KMS-11 (cell line): ENCODE measurements at regions not wholly inside any gene's neighbourhood (a gene's known extent, or its start where the extent isn't known, plus 50 kb on each side); places are given as distances from the start of the nearest gene placed in this dataset.

Experiments used
- H2AFZ ChIP-seq: fragments of 200-600 bp; sonication (generic); 2 replicates; pipeline ENCODE4 v1.6.1; 2016; ENCODE audit warnings: antibody characterized with exemption, mixed run types, low read depth
- H3K27ac ChIP-seq: fragments of 200-600 bp; sonication (generic); 2 replicates; pipeline ENCODE4 v1.6.1; 2016; ENCODE audit warnings: mild to moderate bottlenecking, mixed run types
- H3K27me3 ChIP-seq: fragments of 200-600 bp; sonication (generic); 2 replicates; pipeline ENCODE4 v1.6.1; 2017; ENCODE audit warnings: mild to moderate bottlenecking, low read depth, mixed run types, moderate library complexity; ENCODE audit not compliant: insufficient read depth
- H3K36me3 ChIP-seq: fragments of 200-600 bp; sonication (generic); 2 replicates; pipeline ENCODE4 v1.6.1; 2017; ENCODE audit warnings: mild to moderate bottlenecking, mixed run types; ENCODE audit not compliant: insufficient read depth
- H3K4me1 ChIP-seq: fragments of 200-600 bp; sonication (generic); 2 replicates; pipeline ENCODE4 v1.6.1; 2016; ENCODE audit warnings: mild to moderate bottlenecking, low read depth, mixed run types; ENCODE audit not compliant: poor library complexity, severe bottlenecking
- H3K4me2 ChIP-seq: fragments of 200-600 bp; sonication (generic); 2 replicates; pipeline ENCODE4 v1.7.0; 2016; ENCODE audit warnings: mild to moderate bottlenecking, mixed run types
- H3K4me3 ChIP-seq: fragments of 200-600 bp; sonication (generic); IDR thresholded peaks from 2 replicates; pipeline ENCODE4 v1.6.1; 2017; ENCODE audit warnings: low read depth, low read length, mixed read lengths; ENCODE audit not compliant: insufficient read depth
- H3K79me2 ChIP-seq: fragments of 200-600 bp; sonication (generic); 2 replicates; pipeline ENCODE4 v1.6.1; 2016; ENCODE audit warnings: low read depth, mixed run types; ENCODE audit not compliant: insufficient read depth
- H3K9ac ChIP-seq: fragments of 200-600 bp; sonication (generic); 2 replicates; pipeline ENCODE4 v1.6.1; 2016; ENCODE audit warnings: mild to moderate bottlenecking, mixed run types
- H4K20me1 ChIP-seq: fragments of 200-600 bp; sonication (generic); 2 replicates; pipeline ENCODE4 v1.6.1; 2016; ENCODE audit warnings: mild to moderate bottlenecking, mixed run types; ENCODE audit not compliant: insufficient read depth
- TF ChIP-seq, protein P1 (sequence below): fragments of 200-600 bp; sonication (generic); conservative IDR thresholded peaks from 2 replicates; pipeline ENCODE4 v1.6.1; 2017; ENCODE audit warnings: low read depth, mild to moderate bottlenecking, antibody characterized with exemption, low read length, moderate library complexity, mixed read lengths

DNA sequence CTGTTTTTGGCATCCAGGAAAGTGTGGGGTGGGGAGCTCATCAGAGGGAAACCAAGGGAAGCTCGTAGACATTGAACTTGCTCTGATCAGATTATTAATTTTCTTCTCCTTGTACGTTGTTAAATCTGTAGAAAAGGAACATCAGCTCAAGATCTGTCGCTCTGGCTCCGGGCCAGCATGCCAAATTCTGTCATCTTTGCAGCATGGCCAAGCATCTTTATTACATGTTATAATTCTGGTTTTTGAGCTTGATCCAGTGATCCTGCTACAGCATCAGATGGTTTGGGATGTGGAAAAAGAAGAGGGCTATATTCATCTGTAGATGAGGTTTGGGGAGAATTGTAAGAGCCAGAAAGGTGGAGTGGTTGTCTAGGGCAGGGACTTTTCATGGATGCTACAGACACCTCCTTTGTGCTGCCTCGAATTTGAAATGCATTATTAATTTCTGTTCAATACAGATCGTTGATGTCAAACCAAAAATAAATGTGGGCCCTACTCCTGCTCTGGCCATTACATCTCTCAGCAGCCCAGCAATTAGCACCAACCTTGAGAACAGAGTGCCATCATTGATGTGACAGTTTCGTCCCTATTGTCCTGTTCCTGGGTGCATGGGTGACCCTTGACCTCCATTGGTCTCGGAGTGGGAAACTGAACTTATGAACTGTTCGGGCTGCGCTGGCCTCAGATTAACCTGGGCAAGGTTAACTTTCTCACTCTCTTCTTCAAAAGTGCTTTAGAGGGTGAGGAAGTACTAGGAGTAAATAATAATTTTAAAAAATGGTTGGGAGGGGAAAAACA, 250.8 kb downstream of the SOX4 start:
- Histone ChIP-seq H3K4me2 (no peak overlapping the region), H2AFZ (no peak overlapping the region), H3K79me2 (no peaks in the 10 kb centered on the region), H3K4me3 (no peak overlapping the region), H4K20me1 (no peaks in the 10 kb centered on the region), H3K27me3 (no peaks in the 10 kb centered on the region), H3K27ac (no peak overlapping the region), H3K9ac (no peak overlapping the region), H3K4me1 (no peaks in the 10 kb centered on the region), H3K36me3 (no peaks in the 10 kb centered on the region)
- TF ChIP-seq, protein P1, sequence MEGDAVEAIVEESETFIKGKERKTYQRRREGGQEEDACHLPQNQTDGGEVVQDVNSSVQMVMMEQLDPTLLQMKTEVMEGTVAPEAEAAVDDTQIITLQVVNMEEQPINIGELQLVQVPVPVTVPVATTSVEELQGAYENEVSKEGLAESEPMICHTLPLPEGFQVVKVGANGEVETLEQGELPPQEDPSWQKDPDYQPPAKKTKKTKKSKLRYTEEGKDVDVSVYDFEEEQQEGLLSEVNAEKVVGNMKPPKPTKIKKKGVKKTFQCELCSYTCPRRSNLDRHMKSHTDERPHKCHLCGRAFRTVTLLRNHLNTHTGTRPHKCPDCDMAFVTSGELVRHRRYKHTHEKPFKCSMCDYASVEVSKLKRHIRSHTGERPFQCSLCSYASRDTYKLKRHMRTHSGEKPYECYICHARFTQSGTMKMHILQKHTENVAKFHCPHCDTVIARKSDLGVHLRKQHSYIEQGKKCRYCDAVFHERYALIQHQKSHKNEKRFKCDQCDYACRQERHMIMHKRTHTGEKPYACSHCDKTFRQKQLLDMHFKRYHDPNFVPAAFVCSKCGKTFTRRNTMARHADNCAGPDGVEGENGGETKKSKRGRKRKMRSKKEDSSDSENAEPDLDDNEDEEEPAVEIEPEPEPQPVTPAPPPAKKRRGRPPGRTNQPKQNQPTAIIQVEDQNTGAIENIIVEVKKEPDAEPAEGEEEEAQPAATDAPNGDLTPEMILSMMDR = no peak

- Histone ChIP-seq H3K4me3 (no peak overlapping the region), H4K20me1 (no peaks in the 10 kb centered on the region), H3K27me3 (no peaks in the 10 kb centered on the region), H3K36me3 (no peaks in the 10 kb centered on the region), H3K4me2 (no peak overlapping the region), H3K4me1 (no peaks in the 10 kb centered on the region), H3K9ac (no peak overlapping the region), H2AFZ (no peak overlapping the region), H3K79me2 (no peaks in the 10 kb centered on the region), H3K27ac (no peak overlapping the region)
- TF ChIP-seq, protein P1 = no peak
These were observed 251.5 kb downstream of the SOX4 start for GRCh38 chr6:21845018-21845417.

DNA sequence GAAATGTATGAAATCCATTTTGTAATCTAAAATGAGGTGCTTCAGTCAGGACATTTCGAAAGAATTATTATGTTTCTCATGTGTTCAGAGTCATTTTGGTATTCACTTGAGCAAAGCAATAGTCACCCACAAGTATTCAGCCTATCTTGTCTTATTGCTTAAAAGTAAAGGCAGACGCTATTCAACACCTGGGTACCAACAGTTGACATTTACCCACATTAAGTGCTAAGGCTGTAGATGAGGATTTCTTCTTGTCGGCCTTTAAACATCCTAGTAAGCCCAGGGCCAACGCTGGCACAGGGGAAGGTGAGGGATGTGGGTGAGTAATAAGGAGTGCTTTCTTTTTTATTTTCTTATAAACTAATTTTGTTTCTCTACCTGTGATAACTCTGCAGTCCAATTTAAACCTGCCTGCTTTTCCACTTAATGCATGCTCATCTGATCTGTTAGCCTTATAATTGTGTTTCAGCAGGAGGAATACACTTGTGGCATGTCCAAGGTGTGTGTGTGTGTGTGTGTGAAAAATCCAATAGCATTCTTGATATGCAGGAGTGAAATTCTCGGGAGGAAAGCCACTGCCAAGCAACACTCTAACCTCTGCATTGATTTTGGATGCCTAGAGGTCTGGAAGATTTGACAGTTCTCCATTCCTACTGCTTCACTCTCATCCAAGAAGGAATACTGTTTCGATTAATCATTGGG, 252.0 kb downstream of the SOX4 start:
- H3K79me2 ChIP-seq = no peaks in the 10 kb centered on the region
- no peaks in the 10 kb centered on the region for H3K27me3 ChIP-seq
- H3K9ac ChIP-seq = no peak overlapping the region
- H2AFZ ChIP-seq = no peak overlapping the region
- no peak overlapping the region for H3K4me2 ChIP-seq
- H4K20me1 ChIP-seq = no peaks in the 10 kb centered on the region
- no peaks in the 10 kb centered on the region for H3K36me3 ChIP-seq
- H3K4me1 ChIP-seq = no peaks in the 10 kb centered on the region
- H3K27ac ChIP-seq = no peak overlapping the region
- H3K4me3 ChIP-seq = no peak overlapping the region
- TF ChIP-seq, protein P1 = no peak

- Histone ChIP-seq H3K4me1 (no peaks in the 10 kb centered on the region), H3K4me2 (no peak overlapping the region), H3K4me3 (no peak overlapping the region), H3K9ac (no peak overlapping the region), H4K20me1 (no peaks in the 10 kb centered on the region), H3K79me2 (no peaks in the 10 kb centered on the region), H3K27me3 (no peaks in the 10 kb centered on the region), H3K36me3 (no peaks in the 10 kb centered on the region), H3K27ac (no peak overlapping the region), H2AFZ (no peak overlapping the region)
- TF ChIP-seq, protein P1 = no peak
These were observed 253.2 kb downstream of the SOX4 start for GRCh38 chr6:21846541-21847451.
